ENCODE measurements at regions not wholly inside any gene's neighbourhood (a gene's known extent, or its start where the extent isn't known, plus 50 kb on each side); places are given as distances from the start of the nearest gene placed in this dataset.

DNA sequence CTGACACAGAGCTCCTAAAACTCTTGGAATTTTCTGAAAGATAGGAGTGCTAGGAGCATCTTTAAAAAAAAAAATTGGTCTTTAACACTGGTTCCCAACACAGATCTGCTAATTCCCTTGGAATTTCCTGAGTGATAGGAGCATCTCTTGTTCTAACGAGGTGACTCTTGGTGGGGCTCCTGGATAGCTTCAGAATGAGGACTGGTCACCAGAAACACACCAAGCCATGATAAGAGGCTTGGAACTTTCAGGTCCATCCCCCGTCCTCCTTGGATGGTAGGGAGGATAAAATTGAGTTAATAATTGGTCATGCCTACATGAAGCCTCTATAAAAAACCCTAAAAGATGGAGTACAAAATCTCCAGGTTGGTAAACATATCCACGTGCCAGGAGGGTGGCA is 64.5 kb upstream of the LDLRAD3 start:
- no peak for TF ChIP-seq POLR2A (IDR thresholded peaks at IDR 0.05)
- TF ChIP-seq, protein P1, sequence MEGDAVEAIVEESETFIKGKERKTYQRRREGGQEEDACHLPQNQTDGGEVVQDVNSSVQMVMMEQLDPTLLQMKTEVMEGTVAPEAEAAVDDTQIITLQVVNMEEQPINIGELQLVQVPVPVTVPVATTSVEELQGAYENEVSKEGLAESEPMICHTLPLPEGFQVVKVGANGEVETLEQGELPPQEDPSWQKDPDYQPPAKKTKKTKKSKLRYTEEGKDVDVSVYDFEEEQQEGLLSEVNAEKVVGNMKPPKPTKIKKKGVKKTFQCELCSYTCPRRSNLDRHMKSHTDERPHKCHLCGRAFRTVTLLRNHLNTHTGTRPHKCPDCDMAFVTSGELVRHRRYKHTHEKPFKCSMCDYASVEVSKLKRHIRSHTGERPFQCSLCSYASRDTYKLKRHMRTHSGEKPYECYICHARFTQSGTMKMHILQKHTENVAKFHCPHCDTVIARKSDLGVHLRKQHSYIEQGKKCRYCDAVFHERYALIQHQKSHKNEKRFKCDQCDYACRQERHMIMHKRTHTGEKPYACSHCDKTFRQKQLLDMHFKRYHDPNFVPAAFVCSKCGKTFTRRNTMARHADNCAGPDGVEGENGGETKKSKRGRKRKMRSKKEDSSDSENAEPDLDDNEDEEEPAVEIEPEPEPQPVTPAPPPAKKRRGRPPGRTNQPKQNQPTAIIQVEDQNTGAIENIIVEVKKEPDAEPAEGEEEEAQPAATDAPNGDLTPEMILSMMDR (IDR thresholded peaks at IDR 0.05) = no peak

Data from prostate gland (tissue), 2 donors.